Omental fat pad (tissue), 3 donors: ENCODE measurements at regions not wholly inside any gene's neighbourhood (a gene's known extent, or its start where the extent isn't known, plus 50 kb on each side); places are given as distances from the start of the nearest gene placed in this dataset.
"Not testable (repeated sequence)": the region's sequence is repeated elsewhere in the genome, so short reads cannot be mapped to it uniquely, and the experiment has no call there.

ENCODE experiments used
- ATAC-seq: fragments of 150-250 bp; one replicate; pipeline ENCODE4 v1.9.1; 2016; ENCODE audit warnings: mild to moderate bottlenecking, moderate library complexity; ENCODE audit not compliant: low FRiP score
- DNase-seq: peaks from one replicate; pipeline ENCODE4 v3.0.0-alpha.2; 2019; ENCODE audit warnings: low spot score
- CTCF ChIP-seq, 3 donors: fragments of 450-650 bp; IDR thresholded peaks; one replicate each; pipeline ENCODE4 v1.5.1; 2016 to 2017; ENCODE audit warnings: antibody characterized with exemption in 3 of 3, mild to moderate bottlenecking in 3 of 3, moderate library complexity in 2 of 3

- ATAC-seq (no peak), DNase-seq (no peak)
- no peak for TF ChIP-seq CTCF (IDR thresholded peaks at IDR 0.05)
Measured at GRCh38 chr2:45102141-45102540, 92.9 kb upstream of the SIX2 start.

DNA sequence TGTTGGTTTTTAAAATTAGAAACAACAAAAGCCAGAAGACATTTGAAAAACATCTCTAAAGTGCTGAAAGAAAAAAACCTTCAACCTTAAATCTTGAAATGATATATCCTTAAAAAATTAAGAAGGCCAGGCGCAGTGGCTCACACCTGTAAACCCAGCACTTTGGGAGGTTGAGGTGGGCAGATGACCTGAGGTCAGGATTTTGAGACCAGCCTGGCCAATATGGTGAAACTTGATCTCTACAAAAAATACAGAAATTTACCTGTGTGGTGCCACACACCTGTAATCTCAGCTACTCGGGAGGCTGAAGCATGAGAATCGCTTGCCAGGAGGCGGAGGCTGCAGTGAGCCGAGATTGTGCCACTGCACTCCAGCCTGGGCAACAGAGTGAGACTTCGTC, 87.7 kb upstream of the SIX2 start:
- TF ChIP-seq CTCF (IDR thresholded peaks at IDR 0.05), result no peak
- ATAC-seq (no peak), DNase-seq (no peak)

GRCh38 chr2:45096038-45096437, 86.8 kb upstream of the SIX2 start:
- not testable (repeated sequence) for ATAC-seq, DNase-seq

DNA sequence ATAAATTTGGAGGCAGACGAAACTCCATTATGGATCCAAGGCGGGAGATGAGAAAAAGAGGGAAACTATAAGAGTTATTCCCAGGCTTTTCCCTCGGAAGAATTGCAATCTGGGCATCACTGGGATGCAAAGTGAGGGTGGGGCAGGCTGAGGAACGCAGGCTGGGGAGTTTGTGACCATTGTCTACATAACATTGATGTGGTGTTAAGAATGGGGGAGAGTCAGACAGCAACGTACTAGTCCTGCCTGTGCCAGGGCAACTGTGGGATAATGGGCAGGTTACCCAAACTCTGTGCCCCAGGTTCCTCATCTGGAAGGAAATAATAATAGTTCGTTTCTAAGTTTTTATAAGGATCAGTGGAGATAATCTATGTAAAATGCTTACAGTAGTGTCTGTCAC, 84.4 kb upstream of the SIX2 start:
- ATAC-seq, result no peak
- DNase-seq, result no peak

DNA sequence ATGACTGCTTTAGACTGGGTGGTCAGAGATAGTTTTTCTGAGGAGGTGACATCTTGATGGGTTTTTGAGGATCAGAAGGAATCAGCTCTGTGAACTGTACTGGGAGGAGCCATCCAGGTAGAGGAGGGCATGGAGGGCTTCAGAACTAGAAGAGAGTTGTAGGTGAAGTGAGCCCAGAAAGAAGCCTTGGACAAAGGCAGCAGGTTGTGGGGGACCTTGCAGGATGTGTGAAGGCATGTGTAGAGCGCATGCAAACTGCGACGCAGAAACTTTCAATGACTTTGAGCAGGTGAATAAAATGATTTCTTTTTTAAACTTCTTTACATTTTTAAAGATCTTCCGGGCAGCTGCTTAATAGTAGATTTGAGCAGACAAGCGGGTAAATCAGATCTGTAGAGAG, 83.9 kb upstream of the SIX2 start:
- ATAC-seq (no peak), DNase-seq (no peak)
- TF ChIP-seq CTCF (IDR thresholded peaks at IDR 0.05), result no peak

More for the DNA sequence above, 84.4 kb upstream of the SIX2 start:
- TF ChIP-seq CTCF (IDR thresholded peaks at IDR 0.05), result no peak

DNA sequence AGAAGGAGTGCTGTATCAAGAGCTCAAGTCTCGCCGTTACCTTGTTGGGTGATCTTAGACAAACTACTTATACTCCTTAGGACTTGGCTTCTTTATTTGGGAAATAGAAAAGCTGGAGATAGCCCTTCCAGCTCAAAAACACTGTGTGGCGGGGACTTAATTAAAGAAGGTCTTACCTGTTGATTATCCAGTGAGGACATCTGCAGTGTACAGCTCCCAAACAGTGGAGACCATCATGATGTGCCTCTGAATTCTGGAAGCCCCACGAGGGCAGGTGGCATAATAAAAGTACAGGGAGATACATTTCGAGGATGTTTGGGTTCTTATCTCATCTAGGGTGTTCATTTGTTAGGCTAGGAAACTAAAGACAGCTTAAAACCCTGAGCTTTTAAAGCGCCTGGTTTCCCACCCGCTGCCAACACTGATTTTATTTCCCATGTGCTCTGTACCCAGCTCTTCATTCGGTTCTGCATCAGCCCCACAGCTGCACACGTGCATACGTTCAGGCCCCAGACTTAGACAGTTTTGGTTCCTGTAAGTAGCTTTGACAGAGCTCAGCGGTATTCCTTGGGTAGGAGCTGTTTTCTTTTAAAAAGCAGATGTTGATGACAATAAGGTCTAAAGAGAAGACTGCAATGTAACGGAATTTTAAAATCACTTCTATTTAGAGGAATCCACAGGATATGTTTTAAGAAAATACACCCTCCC, 80.5 kb upstream of the SIX2 start:
- ATAC-seq (no peak), DNase-seq (no peak)
- no peak for TF ChIP-seq CTCF (IDR thresholded peaks at IDR 0.05)

DNA sequence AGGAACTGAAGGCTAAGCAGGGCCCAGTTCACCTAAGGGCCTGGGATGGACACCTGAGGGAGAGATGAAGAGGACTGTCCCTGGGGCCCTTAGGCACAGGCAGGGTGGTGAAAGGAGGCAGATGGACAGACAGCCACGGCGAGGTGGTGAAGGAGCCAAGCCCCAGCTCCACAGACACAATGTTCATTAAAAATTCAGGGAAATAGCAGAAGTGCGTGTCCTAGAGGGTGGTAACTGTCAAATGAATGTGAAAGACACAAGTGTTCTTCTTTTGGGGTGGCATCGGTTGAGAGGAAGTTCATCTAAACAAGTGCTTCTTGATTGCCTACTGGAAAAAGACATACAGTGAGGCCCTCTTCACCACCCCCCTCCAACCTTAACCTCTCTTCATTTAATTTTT, 76.2 kb upstream of the SIX2 start:
- DNase-seq (no peak), ATAC-seq (no peak)
- no peak for TF ChIP-seq CTCF (IDR thresholded peaks at IDR 0.05)
